ENCODE measurements at regions not wholly inside any gene's neighbourhood (a gene's known extent, or its start where the extent isn't known, plus 50 kb on each side); places are given as distances from the start of the nearest gene placed in this dataset.

GRCh38 chr3:147184794-147185193 lies 221.5 kb downstream of the ZIC4 start:
- Histone ChIP-seq H3K9me3 (no peaks in the 10 kb centered on the region), H3K36me3 (no peaks in the 10 kb centered on the region), H3K27ac (no peak overlapping the region), H3K4me3 (no peak overlapping the region), H3K27me3 (ENCODE audit: low read depth) (no peaks in the 10 kb centered on the region), H3K4me1 (no peaks in the 10 kb centered on the region)
- ATAC-seq (no peak), DNase-seq (no peak)
- no peak for TF ChIP-seq CTCF (IDR thresholded peaks at IDR 0.05)
- intact Hi-C loops (cut with DNase I), result no loop called here

- H3K4me3 ChIP-seq, result no peak overlapping the region
- no peaks in the 10 kb centered on the region for H3K9me3 ChIP-seq
- intact Hi-C loops (cut with DNase I), result no loop called here
- no peak for DNase-seq
- H3K36me3 ChIP-seq, result no peaks in the 10 kb centered on the region
- no peak overlapping the region for H3K27ac ChIP-seq
- TF ChIP-seq CTCF (IDR thresholded peaks at IDR 0.05), result no peak
- no peaks in the 10 kb centered on the region for H3K4me1 ChIP-seq
- H3K27me3 ChIP-seq (ENCODE audit: low read depth), result no peaks in the 10 kb centered on the region
- no peak for ATAC-seq
Measured at GRCh38 chr3:147173257-147173656, 233.1 kb downstream of the ZIC4 start.

- no peak overlapping the region for H3K4me3 ChIP-seq
- H3K9me3 ChIP-seq, result no peaks in the 10 kb centered on the region
- DNase-seq, result no peak
- no peak for TF ChIP-seq CTCF (IDR thresholded peaks at IDR 0.05)
- ATAC-seq, result no peak
- no peaks in the 10 kb centered on the region for H3K27me3 ChIP-seq (ENCODE audit: low read depth)
- H3K36me3 ChIP-seq, result no peaks in the 10 kb centered on the region
- intact Hi-C loops (cut with DNase I), result no loop called here
- no peaks in the 10 kb centered on the region for H3K4me1 ChIP-seq
- no peak overlapping the region for H3K27ac ChIP-seq
Measured at GRCh38 chr3:147162743-147163142, 243.6 kb downstream of the ZIC4 start.

- TF ChIP-seq CTCF (IDR thresholded peaks at IDR 0.05), result no peak
- no peak overlapping the region for H3K27ac ChIP-seq
- H3K9me3 ChIP-seq, result no peaks in the 10 kb centered on the region
- no peaks in the 10 kb centered on the region for H3K36me3 ChIP-seq
- ATAC-seq, result no peak
- H3K27me3 ChIP-seq (ENCODE audit: low read depth), result no peaks in the 10 kb centered on the region
- H3K4me1 ChIP-seq, result no peaks in the 10 kb centered on the region
- H3K4me3 ChIP-seq, result no peak overlapping the region
- intact Hi-C loops (cut with DNase I), result no loop called here
- DNase-seq, result no peak
Measured at GRCh38 chr3:147161833-147162232, 244.5 kb downstream of the ZIC4 start.

GRCh38 chr3:147160984-147161383 lies 245.4 kb downstream of the ZIC4 start:
- intact Hi-C loops (cut with DNase I), result no loop called here
- Histone ChIP-seq H3K27ac (no peak overlapping the region), H3K4me1 (no peaks in the 10 kb centered on the region), H3K9me3 (no peaks in the 10 kb centered on the region), H3K36me3 (no peaks in the 10 kb centered on the region), H3K27me3 (ENCODE audit: low read depth) (no peaks in the 10 kb centered on the region), H3K4me3 (no peak overlapping the region)
- no peak for ATAC-seq
- no peak for TF ChIP-seq CTCF (IDR thresholded peaks at IDR 0.05)
- no peak for DNase-seq

GRCh38 chr3:147159141-147159540 lies 247.2 kb downstream of the ZIC4 start:
- no peak for TF ChIP-seq CTCF (IDR thresholded peaks at IDR 0.05)
- intact Hi-C loops (cut with DNase I), result no loop called here
- no peaks in the 10 kb centered on the region for H3K9me3 ChIP-seq
- no peak overlapping the region for H3K27ac ChIP-seq
- no peak overlapping the region for H3K4me3 ChIP-seq
- DNase-seq (no peak), ATAC-seq (no peak)
- H3K27me3 ChIP-seq (ENCODE audit: low read depth), result no peaks in the 10 kb centered on the region
- H3K36me3 ChIP-seq, result no peaks in the 10 kb centered on the region
- no peaks in the 10 kb centered on the region for H3K4me1 ChIP-seq

Data from lower lobe of right lung (tissue), 2 donors.